AG09309 (cell line): ENCODE measurements at regions not wholly inside any gene's neighbourhood (a gene's known extent, or its start where the extent isn't known, plus 50 kb on each side); places are given as distances from the start of the nearest gene placed in this dataset.

Experiments used
- DNase-seq: peaks from one replicate; pipeline ENCODE4 v3.0.0-alpha.2; 2010; ENCODE audit warnings: low read depth
- H3K4me3 ChIP-seq: 2 replicates; pipeline ENCODE4 v1.5.1; 2011; ENCODE audit warnings: mild to moderate bottlenecking, low read depth, low read length, moderate library complexity; ENCODE audit not compliant: control insufficient read depth
- CTCF ChIP-seq: IDR thresholded peaks from 2 replicates; pipeline ENCODE4 v1.5.1; 2011; ENCODE audit warnings: mild to moderate bottlenecking, low read depth, low read length, inconsistent platforms; ENCODE audit not compliant: insufficient read depth, control insufficient read depth; ENCODE audit errors: missing control alignments

- H3K4me3 ChIP-seq: no peak overlapping the region
- DNase-seq: no peak
- TF ChIP-seq CTCF: no peak
Observed at GRCh38 chr2:16188261-16188890, 248.0 kb downstream of the MYCN start.

- TF ChIP-seq CTCF: no peak
- H3K4me3 ChIP-seq: no peak overlapping the region
- DNase-seq: no peak
Observed at GRCh38 chr2:16187482-16187817, 247.1 kb downstream of the MYCN start.

GRCh38 chr2:16186661-16187481 is 246.5 kb downstream of the MYCN start:
- no peak overlapping the region for H3K4me3 ChIP-seq
- DNase-seq: no peak
- no peak for TF ChIP-seq CTCF

- no peak for TF ChIP-seq CTCF
- no peak for DNase-seq
Observed at GRCh38 chr2:16185801-16186272, 245.5 kb downstream of the MYCN start.

GRCh38 chr2:16184945-16185660 is 244.8 kb downstream of the MYCN start:
- H3K4me3 ChIP-seq: no peak overlapping the region
- no peak for DNase-seq
- TF ChIP-seq CTCF: no peak

More at GRCh38 chr2:16185801-16186272, 245.5 kb downstream of the MYCN start:
- no peak overlapping the region for H3K4me3 ChIP-seq

- TF ChIP-seq CTCF: no peak
- H3K4me3 ChIP-seq: no peak overlapping the region
- no peak for DNase-seq
Observed at GRCh38 chr2:16184341-16184890, 244.1 kb downstream of the MYCN start.
